Hepatocyte (in vitro differentiated cells): ENCODE measurements at regions not wholly inside any gene's neighbourhood (a gene's known extent, or its start where the extent isn't known, plus 50 kb on each side); places are given as distances from the start of the nearest gene placed in this dataset.

Experiments
- EZH2 ChIP-seq: fragments of 200-600 bp; sonication (generic); IDR thresholded peaks from 2 replicates; pipeline ENCODE4 v1.6.1; 2016; ENCODE audit warnings: antibody characterized with exemption, mild to moderate bottlenecking, borderline replicate concordance
- EZH2phosphoT487 ChIP-seq: fragments of 200-600 bp; sonication (generic); IDR thresholded peaks from one replicate; pipeline ENCODE4 v1.6.1; 2018; ENCODE audit warnings: antibody characterized with exemption, mild to moderate bottlenecking, low read depth, moderate library complexity; ENCODE audit not compliant: unreplicated experiment, severe bottlenecking
- TF ChIP-seq, protein P1 (sequence below): fragments of 200-600 bp; sonication (generic); IDR thresholded peaks from 2 replicates; pipeline ENCODE4 v1.5.1; 2016; ENCODE audit warnings: antibody characterized with exemption, mild to moderate bottlenecking; ENCODE audit not compliant: poor library complexity

GRCh38 chr7:130900471-130901076 is 166.6 kb upstream of the KLF14 start:
- TF ChIP-seq, protein P1, sequence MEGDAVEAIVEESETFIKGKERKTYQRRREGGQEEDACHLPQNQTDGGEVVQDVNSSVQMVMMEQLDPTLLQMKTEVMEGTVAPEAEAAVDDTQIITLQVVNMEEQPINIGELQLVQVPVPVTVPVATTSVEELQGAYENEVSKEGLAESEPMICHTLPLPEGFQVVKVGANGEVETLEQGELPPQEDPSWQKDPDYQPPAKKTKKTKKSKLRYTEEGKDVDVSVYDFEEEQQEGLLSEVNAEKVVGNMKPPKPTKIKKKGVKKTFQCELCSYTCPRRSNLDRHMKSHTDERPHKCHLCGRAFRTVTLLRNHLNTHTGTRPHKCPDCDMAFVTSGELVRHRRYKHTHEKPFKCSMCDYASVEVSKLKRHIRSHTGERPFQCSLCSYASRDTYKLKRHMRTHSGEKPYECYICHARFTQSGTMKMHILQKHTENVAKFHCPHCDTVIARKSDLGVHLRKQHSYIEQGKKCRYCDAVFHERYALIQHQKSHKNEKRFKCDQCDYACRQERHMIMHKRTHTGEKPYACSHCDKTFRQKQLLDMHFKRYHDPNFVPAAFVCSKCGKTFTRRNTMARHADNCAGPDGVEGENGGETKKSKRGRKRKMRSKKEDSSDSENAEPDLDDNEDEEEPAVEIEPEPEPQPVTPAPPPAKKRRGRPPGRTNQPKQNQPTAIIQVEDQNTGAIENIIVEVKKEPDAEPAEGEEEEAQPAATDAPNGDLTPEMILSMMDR = no peak
- no peak for TF ChIP-seq EZH2
- no peak for TF ChIP-seq EZH2phosphoT487
